ENCODE measurements at regions not wholly inside any gene's neighbourhood (a gene's known extent, or its start where the extent isn't known, plus 50 kb on each side); places are given as distances from the start of the nearest gene placed in this dataset.

GRCh38 chr13:90405301-90405700, 942.2 kb upstream of the MIR17HG start:
- TF ChIP-seq, protein P1, sequence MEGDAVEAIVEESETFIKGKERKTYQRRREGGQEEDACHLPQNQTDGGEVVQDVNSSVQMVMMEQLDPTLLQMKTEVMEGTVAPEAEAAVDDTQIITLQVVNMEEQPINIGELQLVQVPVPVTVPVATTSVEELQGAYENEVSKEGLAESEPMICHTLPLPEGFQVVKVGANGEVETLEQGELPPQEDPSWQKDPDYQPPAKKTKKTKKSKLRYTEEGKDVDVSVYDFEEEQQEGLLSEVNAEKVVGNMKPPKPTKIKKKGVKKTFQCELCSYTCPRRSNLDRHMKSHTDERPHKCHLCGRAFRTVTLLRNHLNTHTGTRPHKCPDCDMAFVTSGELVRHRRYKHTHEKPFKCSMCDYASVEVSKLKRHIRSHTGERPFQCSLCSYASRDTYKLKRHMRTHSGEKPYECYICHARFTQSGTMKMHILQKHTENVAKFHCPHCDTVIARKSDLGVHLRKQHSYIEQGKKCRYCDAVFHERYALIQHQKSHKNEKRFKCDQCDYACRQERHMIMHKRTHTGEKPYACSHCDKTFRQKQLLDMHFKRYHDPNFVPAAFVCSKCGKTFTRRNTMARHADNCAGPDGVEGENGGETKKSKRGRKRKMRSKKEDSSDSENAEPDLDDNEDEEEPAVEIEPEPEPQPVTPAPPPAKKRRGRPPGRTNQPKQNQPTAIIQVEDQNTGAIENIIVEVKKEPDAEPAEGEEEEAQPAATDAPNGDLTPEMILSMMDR (IDR thresholded peaks at IDR 0.05), result no peak
- H3K4me2 ChIP-seq (ENCODE audit: low read length), result no peak overlapping the region
- no peak overlapping the region for H3K27ac ChIP-seq
- no peak overlapping the region for H3K9ac ChIP-seq
- no peak overlapping the region for H3K4me3 ChIP-seq (ENCODE audit: low read depth, low read length)
- no peaks in the 10 kb centered on the region for H3K4me1 ChIP-seq
- H3K9me3 ChIP-seq (ENCODE audit: control insufficient read depth, low read length), result no peaks in the 10 kb centered on the region
- H3K79me2 ChIP-seq, result no peaks in the 10 kb centered on the region
- H2AFZ ChIP-seq, result no peak overlapping the region
- H3K36me3 ChIP-seq (ENCODE audit: control insufficient read depth, insufficient read depth, low read length), result no peaks in the 10 kb centered on the region
- no peaks in the 10 kb centered on the region for H3K27me3 ChIP-seq (ENCODE audit: control insufficient read depth, insufficient read depth, low read length)

DNA sequence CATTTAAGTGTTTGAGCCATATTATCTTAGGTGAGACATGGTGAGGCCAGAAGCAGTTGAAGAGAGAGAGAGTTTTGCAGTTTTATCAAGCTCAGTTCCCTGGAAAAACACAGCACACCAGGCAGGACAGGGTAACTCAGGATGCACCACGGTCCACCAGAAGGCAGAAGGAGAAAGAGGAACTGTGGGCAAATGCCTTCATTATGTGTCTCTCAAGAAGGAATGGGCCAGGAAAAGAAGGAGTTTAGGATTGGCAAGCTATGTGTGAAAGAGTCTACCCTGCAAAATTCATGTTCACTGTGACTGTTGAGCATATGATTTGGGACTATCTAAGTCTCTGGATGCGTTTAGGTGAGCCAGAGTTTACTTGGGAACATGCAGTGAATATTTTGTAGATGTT, 934.5 kb upstream of the MIR17HG start:
- Histone ChIP-seq H2AFZ (no peak overlapping the region), H3K4me3 (ENCODE audit: low read depth, low read length) (no peak overlapping the region), H3K9me3 (ENCODE audit: control insufficient read depth, low read length) (no peaks in the 10 kb centered on the region), H3K9ac (no peak overlapping the region), H3K4me1 (no peaks in the 10 kb centered on the region), H3K27me3 (ENCODE audit: control insufficient read depth, insufficient read depth, low read length) (no peaks in the 10 kb centered on the region), H3K27ac (no peak overlapping the region), H3K36me3 (ENCODE audit: control insufficient read depth, insufficient read depth, low read length) (no peaks in the 10 kb centered on the region), H3K4me2 (ENCODE audit: low read length) (no peak overlapping the region), H3K79me2 (no peaks in the 10 kb centered on the region)
- TF ChIP-seq, protein P1 (IDR thresholded peaks at IDR 0.05), result no peak

DNA sequence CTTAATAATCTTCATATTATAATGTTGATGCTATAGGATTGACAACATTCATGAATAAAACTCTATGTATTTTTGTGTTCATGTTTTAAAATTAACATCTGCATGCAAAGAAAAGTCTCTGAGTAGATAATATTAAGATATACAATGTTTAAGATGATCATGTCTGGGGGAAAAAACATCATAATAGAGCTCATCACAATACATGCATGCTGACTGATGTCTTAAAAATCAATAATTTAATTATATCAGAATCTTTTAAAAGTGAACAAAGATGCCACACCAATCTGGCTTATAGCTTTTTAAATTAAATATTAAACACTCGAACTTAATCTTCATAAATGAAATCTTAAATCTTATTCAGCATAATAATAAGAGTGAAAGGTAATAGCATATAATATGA, 933.9 kb upstream of the MIR17HG start:
- no peaks in the 10 kb centered on the region for H3K27me3 ChIP-seq (ENCODE audit: control insufficient read depth, insufficient read depth, low read length)
- H3K4me3 ChIP-seq (ENCODE audit: low read depth, low read length), result no peak overlapping the region
- no peak overlapping the region for H3K4me2 ChIP-seq (ENCODE audit: low read length)
- H3K4me1 ChIP-seq, result no peaks in the 10 kb centered on the region
- H3K9me3 ChIP-seq (ENCODE audit: control insufficient read depth, low read length), result no peaks in the 10 kb centered on the region
- no peak overlapping the region for H3K27ac ChIP-seq
- H2AFZ ChIP-seq, result no peak overlapping the region
- no peak overlapping the region for H3K9ac ChIP-seq
- H3K36me3 ChIP-seq (ENCODE audit: control insufficient read depth, insufficient read depth, low read length), result no peaks in the 10 kb centered on the region
- TF ChIP-seq, protein P1 (IDR thresholded peaks at IDR 0.05), result no peak
- no peaks in the 10 kb centered on the region for H3K79me2 ChIP-seq

DNA sequence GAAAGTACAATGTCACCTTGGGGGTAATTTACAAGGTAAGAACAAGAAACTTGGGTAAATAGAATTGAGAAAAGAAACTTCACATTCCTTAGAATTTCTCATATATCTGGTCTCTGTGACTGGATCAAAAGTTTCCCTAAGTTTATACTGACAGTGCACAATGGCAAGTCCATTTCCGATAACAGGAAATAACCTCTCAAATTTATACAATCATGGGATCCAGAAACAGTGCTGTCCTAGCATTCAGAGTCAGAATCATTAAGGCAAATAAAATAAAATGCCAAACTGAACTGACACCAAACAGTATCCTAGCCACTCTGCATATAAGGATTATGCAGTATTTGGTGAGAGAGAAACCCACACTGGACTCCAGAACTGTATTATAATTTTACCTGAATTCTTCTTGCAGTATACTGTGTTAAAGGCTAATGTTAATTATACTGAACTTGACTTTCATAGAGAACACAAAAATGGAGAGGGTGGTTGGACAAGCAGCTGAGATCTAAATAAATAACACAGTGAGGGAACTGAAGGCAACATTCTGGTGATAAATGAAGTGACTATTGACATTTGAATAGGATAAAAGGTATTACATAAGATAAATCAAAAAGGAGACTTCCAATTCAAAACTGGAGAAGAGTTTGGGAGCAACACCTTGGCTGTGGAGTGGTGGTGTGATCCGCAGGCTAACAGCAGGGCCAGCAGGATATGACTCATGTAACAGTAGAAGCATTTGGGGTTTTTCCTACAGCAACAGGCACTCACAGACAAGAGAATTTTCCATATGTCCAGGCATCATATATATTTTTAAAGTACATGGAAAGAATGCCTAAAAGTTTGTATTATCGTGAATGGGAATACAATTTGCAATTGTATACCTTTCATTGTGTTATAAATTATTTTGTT, 932.5 kb upstream of the MIR17HG start:
- H3K9me3 ChIP-seq (ENCODE audit: control insufficient read depth, low read length), result no peaks in the 10 kb centered on the region

More for the DNA sequence above, 932.5 kb upstream of the MIR17HG start:
- H3K9ac ChIP-seq, result no peak overlapping the region
- H3K36me3 ChIP-seq (ENCODE audit: control insufficient read depth, insufficient read depth, low read length), result no peaks in the 10 kb centered on the region
- TF ChIP-seq, protein P1 (IDR thresholded peaks at IDR 0.05), result no peak
- H3K4me2 ChIP-seq (ENCODE audit: low read length), result no peak overlapping the region
- no peak overlapping the region for H3K4me3 ChIP-seq (ENCODE audit: low read depth, low read length)
- no peaks in the 10 kb centered on the region for H3K27me3 ChIP-seq (ENCODE audit: control insufficient read depth, insufficient read depth, low read length)
- H3K27ac ChIP-seq, result no peak overlapping the region
- no peaks in the 10 kb centered on the region for H3K79me2 ChIP-seq
- H2AFZ ChIP-seq, result no peak overlapping the region
- H3K4me1 ChIP-seq, result no peaks in the 10 kb centered on the region

All from parathyroid adenoma (tissue), 2 donors.